Hematopoietic multipotent progenitor cell treated with erythropoietin and hydrocortisone succinate and interleukin-3 and kit ligand, for 17 days (in vitro differentiated cells): ENCODE measurements at regions not wholly inside any gene's neighbourhood (a gene's known extent, or its start where the extent isn't known, plus 50 kb on each side); places are given as distances from the start of the nearest gene placed in this dataset.
"Not testable (repeated sequence)": the region's sequence is repeated elsewhere in the genome, so short reads cannot be mapped to it uniquely, and the experiment has no call there.

Experiments
- DNase-seq: peaks from one replicate; pipeline ENCODE4 v3.0.0-alpha.2; 2015; ENCODE audit warnings: low spot score

DNA sequence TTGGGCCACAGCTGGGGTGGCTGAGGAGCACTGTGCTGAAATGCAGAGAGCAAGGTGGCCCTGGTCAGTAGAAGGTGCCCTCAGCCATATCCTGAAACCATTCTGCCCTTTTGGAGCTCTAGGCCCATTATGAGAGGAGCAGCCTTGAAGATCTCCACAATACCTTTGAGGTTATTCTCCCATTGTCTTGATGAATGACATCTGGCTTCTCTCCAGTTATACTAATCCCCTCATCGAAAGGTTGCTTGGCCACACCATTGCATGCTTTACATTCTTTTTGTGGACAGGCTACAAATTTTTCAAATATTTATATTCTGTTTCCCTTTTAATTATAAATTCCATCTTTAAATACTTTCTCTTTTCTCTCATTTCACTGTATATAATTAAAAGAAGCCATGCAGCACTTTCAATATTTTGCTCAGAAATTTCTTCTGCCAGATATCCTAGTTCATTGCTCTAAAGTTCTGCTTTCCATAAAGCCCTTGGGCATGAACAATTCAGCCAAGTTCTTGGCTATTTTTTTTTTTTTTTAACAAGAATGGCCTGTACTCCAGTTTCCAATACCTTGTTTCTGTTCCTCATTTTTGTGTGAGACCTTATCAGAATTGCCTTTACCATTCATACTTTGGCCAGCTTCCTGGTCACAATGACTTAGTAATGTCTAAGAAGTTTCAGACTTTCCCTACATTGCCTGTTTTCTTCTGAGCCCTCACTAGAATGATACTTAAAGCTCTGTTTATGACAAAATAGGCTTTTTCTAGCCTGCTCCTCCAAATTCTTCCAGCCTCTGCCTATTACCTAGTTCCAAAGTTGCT is 138.9 kb upstream of the SGO1 start:
- DNase-seq, result no peak

DNA sequence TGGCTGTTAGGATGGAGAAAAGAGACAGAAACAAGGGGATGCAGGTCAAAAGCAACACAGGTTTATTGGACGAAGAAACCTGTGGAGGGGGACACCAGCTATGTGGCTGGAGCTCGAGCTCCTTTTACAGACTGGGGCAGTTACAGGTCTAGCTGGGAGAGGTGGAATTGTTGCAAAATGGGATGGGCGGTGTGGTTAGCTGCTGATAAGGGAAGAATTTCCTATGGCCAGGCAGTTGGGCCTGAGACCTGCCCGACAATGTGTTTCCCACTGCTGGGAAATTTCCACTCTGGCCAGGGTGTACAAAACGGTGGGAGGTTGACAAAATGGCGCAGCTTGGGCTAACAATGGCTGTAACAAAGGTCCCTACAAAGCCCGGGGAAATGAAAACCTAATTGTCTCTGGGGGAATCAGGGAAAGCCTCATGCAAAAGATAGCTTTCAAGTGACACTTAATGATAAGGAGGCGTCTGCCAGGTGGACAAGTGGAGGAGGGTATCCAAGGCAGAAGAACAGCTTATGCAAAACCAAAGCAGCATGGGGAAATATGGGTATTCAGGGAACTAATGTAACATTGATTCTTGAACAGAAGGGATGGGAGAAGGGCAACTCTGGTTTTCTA is 137.4 kb upstream of the SGO1 start:
- DNase-seq, result no peak

DNA sequence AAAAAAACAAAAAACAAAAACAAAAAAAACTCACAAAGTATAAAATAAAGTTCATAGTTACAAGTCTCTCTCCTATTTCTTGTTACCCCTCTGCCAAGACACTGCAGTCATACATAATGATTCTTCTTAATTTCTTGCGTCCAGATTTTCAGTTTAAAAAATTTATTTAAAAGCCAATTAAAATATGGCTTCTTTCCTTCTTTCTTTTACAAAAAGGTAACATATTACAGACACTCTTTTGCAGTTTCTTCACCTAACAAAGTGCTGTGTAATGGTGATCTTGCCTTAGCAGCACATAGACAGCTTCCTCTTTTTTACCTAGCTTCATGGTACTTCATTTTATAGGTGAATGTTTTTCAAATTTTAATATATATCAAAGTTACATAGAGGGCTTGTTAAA is 136.1 kb upstream of the SGO1 start:
- no peak for DNase-seq

DNA sequence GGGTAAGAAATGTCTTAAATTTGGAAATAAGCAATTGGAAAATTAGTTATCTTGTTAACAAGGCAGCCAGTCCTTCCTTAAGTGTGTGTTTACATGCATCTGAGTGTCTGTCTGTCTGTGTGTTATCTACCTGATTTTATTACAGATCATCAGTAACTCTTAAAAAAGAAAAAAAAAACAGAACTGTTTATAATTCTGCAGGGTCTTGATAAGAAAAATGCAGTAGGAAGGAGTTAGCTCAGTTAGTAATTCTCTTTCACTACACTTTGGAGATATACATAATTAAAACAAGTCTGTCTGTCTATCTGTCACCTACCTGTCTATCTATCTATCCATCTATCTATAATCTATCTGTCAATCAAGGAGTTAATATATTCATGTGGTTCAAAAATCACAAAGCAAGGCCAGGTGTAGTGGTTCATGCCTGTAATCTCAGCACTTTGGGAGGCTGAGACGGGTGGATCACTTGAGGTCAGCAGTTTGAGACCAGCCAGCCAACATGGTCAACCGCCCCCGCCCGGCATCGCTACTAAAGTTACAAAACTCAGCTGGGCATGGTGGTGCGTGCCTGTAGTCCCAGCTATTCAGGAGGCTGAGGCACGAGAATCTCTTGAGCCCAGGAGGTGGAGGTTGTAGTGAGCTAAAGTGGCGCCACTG is 135.5 kb upstream of the SGO1 start:
- DNase-seq, result no peak

DNA sequence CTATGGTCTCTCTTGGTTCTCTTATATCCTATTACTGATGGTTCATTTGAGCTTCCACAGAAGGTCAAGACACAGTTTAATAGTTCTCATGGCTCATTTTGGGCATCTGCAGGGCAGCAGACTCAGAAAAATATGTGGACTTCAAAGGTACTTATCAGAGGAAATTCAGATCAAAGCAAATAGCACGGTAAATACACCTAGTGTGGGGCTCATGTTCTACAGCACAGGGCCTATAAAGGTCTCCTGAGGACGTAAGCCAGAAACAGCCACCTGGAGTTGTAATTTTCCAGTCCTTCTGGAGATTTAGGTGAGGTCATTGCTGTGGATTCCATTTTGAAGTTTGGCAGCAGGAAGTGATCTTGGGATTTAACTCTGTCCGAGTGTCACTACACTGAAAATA is 134.5 kb upstream of the SGO1 start:
- DNase-seq, result no peak

DNA sequence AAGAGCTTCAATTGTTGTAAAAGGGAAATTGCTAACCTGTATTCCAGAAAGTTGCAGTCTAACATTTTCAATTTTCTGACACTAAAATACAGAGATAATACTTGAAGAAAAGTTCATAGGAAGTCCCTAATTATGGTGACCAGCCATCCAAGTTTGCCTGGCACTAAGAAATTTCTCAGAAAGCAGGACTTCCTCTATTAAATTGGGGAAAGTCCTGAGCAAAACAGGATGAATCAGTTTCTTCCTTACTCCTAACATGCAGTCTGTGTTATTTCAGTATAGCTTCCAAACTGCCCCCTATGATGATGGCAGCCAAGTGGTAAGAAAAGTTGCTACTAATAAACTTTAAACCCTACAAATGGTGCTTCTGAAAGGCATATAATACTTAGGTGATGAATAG is 133.5 kb upstream of the SGO1 start:
- DNase-seq, result no peak

DNA sequence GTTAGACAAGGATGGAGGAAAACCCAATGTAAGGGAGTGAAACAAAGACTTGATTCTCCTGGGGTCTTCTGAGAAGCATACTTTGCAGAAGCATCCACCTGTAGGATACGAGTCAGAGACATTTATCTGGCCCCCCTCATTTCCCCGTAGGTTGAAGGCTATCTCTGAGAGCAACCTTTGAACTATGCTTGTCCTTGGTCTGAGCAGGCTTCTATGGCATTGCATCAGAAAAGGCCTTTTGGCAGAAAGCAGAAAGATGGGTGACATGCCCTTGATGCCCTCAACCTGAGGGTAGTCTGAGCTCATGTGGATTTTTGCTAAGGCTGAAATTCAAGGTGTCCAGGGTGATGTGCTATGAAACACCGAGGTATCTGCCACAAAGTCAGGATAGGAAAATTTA is 131.6 kb upstream of the SGO1 start:
- DNase-seq, result no peak

DNA sequence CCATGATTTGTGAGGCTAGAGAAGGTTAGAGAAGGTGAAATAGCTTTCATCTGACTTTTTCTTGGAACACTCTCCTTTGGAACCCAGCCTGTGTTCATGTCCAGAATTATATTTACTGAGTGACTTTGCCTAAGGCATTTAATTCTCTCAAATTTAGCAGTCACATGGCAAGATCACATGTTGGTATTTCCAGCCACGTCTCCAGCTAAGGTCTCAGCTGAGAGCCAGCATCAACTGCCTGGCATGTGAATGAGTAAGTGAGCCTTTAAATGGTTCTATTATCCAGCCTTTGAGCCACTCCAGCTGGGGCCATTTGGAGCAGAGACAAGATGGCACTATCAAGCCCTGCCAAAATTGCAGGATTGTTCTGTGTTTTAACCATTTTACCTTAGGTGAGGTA is 130.2 kb upstream of the SGO1 start:
- no peak for DNase-seq

DNA sequence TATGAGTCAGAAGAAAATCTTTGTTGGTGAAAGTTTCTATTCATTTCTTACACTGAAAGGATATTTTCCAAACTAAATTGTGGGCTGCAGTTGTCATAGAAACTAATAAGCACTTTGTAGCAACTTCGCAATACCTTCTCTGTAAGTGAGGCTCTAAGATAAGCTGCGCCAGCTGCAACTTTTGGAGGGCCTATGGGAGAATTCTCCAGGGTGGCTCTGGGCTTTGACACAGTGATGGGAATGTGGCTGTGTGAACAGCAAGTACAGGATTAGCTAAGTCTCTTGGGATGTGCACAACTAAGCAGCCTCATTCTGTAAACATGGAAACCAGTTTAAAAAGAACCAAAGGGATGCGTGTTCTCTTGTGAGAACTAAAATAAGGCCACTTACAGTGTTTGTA is 124.6 kb upstream of the SGO1 start:
- DNase-seq, result no peak

DNA sequence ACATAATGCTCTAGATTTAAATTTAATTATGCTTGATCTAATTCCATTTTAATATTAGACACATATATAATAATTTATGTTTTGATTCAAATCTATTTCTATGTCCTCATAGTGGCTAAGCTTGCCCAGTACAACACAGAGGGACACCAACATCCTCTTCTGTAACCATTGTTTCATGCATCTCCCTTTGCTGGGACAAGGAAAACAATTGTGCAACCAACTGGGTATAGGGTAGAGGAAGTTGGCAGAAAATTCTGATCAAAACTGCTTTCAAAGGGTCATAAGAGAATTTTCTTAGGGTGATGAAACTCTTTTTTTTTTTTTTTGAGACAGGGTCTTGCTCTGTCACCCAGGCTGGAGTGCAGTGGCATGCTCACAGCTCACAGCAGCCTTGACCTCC is 121.4 kb upstream of the SGO1 start:
- no peak for DNase-seq

DNA sequence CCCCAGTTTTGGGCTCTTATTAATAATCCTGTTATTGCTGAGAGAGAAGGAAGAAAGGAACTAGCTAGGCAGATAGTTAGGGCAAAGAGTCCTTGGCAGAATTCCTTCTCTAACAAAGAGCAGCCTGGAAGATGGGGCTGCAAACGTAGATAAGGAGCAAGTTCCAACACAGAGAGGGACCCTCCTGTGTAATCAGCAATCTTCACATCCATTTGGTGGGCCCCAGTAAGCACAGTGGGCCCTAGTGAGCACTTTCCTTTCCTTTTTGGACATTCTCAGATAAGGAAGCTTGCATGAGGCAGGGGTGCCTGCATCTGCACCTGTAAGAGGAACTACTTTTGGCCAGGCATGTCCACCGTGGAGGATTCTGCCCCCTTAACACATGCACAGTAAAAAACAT is 119.6 kb upstream of the SGO1 start:
- no peak for DNase-seq

DNA sequence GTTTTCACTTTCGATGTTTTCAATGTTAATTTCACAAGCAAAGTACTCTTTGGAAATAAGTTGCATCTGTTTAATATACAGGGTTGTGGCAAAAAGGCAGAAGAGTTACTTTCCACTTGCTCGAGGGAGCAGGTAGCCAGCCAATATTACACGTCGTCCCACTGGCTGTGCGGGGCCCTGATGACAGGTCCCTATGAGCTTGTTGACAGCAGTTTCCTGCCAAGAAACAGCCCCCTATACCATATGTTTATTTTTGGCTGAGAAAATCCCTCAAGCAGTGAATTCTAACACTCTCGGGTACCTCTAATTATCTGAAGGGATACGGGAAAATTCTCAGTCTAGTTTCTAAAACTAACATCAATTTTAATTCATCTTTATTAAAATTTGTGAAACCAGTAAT is 116.8 kb upstream of the SGO1 start:
- DNase-seq, result no peak

DNA sequence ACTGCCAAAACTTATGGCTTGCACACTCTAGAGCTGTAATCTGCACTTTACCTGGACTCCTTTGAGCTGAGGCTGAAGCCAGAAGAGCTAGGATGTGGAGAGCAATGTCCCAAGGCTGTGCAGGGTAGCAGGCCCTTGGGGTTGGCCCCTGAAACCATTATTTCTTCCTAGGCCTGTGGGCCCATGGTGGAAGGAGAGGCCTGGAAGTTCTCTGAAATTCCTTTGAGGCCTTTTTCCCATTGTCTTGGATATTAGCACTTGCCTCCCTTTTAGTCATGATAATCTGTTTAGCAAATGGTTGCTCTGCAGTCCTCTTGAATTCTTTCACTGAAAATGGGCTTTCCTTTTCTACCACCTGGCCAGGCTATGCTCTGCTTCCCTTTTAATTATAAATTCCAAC is 102.0 kb upstream of the SGO1 start:
- no peak for DNase-seq

DNA sequence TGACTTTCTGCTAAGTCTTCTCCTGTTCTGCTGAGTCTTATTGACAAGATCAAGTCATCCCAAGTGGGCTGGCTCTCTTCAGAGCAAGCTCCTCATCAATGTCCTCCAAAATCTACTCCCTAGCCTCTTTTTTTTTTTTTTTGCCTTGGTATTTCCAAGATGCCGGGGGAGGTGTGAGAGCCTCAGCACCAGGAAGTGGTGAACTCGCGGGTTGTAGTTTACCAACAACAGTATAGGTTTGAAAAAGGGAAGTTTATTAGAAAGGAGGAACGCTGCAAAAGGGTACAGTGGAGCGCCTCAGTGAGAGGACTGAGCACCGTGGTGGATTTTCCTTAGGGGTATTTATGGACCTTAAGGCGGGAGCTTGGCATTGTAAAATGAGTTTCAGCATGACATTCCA is 94.3 kb upstream of the SGO1 start:
- DNase-seq, result no peak

DNA sequence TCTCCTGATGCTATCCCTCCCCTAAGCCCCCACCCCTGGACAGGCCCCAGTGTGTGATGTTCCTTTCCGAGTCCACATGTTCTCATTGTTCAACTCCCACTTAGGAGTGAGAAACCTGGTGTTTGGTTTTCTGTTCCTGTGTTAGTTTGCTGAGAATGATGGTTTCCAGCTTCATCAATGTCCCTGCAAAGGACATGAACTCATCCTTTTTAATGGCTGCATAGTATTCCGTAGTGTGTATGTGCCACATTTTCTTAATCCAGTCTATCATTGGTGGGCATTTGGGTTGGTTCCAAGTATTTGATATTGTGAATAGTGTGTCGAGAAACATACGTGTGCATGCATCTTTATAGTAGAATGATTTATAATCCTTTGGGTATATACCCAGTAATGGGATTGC is 80.0 kb upstream of the SGO1 start:
- not testable (repeated sequence) for DNase-seq

DNA sequence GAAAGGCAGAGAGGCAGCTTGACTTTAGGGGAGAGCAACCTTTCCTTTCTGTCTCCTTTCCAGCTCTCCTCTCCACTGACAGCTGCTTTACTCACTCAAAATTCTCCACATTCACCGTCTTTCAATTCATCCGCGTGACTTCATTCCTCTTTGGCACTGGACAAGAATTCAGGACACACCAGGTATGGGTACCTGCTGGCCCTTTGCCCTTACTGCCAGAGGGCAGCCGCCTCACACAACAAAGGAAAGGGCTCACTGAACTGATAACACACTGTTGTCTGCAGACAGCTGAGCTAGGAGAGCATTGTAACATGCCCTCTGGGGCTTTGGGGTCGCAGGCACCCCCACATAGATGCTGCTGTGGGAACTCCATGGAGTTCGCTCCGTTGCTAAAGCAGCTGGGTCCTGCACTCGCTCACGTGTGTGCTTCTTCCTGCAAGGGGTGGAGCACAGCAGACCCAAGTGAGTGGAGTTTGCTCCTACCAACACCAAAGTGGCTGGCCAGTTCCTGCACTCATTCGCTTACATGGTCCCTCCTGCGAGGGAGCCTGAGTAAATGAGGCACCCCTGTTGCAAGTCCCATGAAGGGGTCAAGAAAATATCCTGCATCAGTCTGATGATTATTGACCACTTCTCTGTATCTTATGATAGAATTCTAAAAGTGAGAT is 79.0 kb upstream of the SGO1 start:
- DNase-seq, result no peak

DNA sequence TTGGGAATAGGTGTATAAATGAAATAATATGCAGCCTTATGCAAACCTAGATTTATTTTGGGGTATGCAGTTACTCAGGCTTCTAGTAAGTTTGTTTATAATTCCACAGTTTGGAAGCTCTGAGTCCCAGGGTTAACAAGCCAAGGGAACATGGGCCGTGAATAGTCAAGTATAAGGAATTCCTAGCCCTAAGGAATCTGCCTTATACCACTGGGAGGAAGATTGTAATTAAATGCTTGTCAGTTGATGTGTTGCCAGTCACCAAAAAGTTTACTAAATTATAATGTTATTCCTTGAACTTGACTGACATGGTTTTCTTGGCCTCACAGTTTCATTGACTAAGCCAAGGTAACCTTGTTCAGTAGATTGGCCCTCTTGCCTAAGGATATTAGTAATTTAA is 72.4 kb upstream of the SGO1 start:
- no peak for DNase-seq

DNA sequence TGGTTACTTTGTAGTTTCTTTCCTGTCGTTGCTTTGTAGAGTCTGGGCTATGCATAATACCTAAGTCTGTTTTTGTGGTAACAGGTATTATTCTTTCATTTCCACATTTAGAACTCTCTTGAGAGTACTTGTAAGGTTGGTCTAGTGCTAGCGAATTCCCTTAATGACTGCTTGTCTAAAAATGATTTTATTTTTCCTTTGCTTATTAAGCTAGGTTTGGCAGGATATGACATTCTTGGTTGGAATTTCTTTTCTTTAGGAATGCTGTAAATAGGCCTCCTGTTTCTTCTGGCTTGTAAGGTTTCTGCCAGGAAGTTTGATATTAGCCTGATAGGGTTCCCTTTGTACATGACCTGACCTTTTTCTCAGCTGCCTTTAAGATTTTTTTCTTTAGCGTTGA is 70.1 kb upstream of the SGO1 start:
- DNase-seq, result no peak

DNA sequence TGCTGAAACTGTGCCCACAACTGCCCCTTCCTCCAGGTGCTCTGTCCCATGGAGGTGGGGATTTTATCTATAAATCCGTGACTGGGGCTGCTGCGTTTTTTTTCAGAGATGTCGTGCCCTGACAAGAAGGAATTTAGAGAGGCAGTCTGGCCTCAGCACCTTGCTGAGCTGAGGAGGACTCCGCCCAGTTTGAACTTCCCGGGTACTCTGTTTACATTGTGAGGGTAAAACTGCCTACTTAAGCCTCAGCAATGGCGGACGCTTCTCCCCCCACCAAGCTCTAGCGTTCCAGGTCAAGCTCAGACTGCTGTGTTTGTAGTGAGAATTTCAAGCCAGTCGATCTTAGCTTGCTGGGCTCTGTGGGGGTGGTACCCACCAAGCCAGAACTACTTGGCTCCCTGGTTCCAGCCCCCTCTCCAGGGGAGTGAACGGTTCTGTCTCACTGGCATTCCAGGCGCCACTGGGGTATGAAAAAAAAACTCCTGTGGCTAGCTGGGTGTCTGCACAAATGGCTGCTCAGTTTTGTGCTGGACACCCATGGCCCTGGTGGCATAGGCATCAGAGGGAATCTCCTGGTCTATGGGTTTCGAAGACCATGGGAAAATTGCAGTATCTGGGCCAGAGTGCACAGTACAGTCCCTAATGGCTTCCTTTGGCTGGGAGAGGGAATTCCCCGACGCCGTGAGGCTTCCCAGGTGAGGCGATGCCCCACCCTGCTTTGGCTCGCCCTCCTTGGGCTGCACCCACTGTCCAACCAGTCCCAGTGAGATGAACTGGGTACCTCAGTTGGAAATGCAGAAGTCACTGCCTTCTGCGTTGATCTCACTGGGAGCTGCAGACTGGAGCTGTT is 68.5 kb upstream of the SGO1 start:
- no peak for DNase-seq

DNA sequence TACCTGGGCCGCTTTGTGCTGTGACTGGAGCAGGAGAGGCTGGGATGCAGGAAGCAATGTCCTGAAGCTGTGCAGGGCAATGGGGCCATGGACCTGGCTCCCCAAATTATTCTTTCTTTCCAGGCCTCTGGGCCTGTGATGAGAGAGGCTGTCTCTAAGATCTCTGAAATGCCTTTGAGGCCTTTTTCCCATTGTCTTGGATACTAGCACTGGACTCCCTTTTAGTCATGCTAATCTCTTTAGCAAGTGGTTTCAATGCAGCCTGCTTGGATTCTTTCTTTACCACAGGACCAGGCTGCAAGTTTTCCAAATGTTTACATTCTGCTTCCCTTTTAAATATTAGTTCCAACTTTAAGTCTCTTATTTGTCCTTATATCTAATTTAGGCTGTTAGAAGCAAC is 64.8 kb upstream of the SGO1 start:
- DNase-seq, result no peak

DNA sequence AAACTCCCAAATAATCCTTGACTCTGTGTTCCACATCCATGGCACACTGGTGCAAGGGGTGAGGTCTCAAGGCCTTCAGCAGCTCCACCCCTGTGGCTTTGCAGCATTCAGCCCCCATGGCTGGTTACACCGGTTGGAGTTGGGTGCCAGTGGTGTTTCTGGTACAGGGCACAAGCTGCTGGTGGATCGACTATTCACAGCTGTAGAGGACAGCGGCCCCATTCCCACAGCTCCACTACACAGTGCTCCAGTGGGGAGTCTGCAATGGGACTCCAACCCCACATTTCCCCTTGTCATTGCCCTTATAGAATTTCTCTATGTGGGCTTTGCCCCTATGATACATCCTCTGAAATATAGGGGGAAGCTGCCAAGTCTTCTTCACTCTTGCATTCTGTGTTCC is 64.3 kb upstream of the SGO1 start:
- DNase-seq, result no peak

DNA sequence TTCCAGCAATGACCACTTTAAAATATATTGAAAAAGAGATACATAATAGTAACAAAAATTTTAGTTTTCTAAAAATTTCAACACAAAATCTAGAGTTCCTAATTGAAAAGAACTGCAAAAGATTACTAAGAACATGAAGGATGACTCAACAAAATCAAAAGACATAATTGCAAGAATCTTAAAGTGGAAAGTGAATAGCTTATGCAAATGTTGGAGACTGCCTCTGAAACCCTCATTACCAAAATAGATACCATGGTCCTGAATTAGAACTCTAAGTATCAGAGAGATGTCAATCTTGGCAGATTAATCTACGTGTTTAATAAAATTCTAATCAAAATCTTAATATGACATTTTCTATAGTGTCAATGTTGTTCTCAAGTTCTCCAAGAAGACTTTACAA is 60.7 kb upstream of the SGO1 start:
- no peak for DNase-seq
